GM18498 (cell line): ENCODE measurements at regions not wholly inside any gene's neighbourhood (a gene's known extent, or its start where the extent isn't known, plus 50 kb on each side); places are given as distances from the start of the nearest gene placed in this dataset.

ENCODE experiments used
- ATAC-seq: cut with Tn5 transposase; IDR thresholded peaks from one replicate; pipeline ENCODE4 v1.9.1; 2021; ENCODE audit warnings: mild to moderate bottlenecking, moderate library complexity; ENCODE audit not compliant: unreplicated experiment

- ATAC-seq, result no peak
Observed at GRCh38 chr5:158644301-158644700, 455.4 kb downstream of the EBF1 start.

GRCh38 chr5:158643840-158644239 is 455.9 kb downstream of the EBF1 start:
- ATAC-seq, result no peak

GRCh38 chr5:158642879-158643278 is 456.8 kb downstream of the EBF1 start:
- ATAC-seq, result no peak

GRCh38 chr5:158641016-158641415 is 458.7 kb downstream of the EBF1 start:
- ATAC-seq, result no peak

- no peak for ATAC-seq
Observed at GRCh38 chr5:158640593-158640980, 459.1 kb downstream of the EBF1 start.

- no peak for ATAC-seq
Observed at GRCh38 chr5:158639881-158640592, 459.7 kb downstream of the EBF1 start.

- ATAC-seq, result no peak
Observed at GRCh38 chr5:158638396-158638795, 461.3 kb downstream of the EBF1 start.

- no peak for ATAC-seq
Observed at GRCh38 chr5:158637039-158637438, 462.7 kb downstream of the EBF1 start.

GRCh38 chr5:158635565-158635964 is 464.2 kb downstream of the EBF1 start:
- ATAC-seq, result peak; percentile 63

- ATAC-seq, result no peak
Observed at GRCh38 chr5:158634714-158635113, 465.0 kb downstream of the EBF1 start.

- ATAC-seq, result no peak
Observed at GRCh38 chr5:158629591-158630312, 470.0 kb downstream of the EBF1 start.

- ATAC-seq, result no peak
Observed at GRCh38 chr5:158626718-158627117, 473.0 kb downstream of the EBF1 start.

GRCh38 chr5:158623971-158624370 is 475.7 kb downstream of the EBF1 start:
- no peak for ATAC-seq

- ATAC-seq, result no peak
Observed at GRCh38 chr5:158621391-158621790, 478.3 kb downstream of the EBF1 start.

GRCh38 chr5:158619083-158619788 is 480.5 kb downstream of the EBF1 start:
- ATAC-seq, result no peak

- ATAC-seq, result no peak
Observed at GRCh38 chr5:158618256-158618655, 481.5 kb downstream of the EBF1 start.

GRCh38 chr5:158616707-158617106 is 483.0 kb downstream of the EBF1 start:
- no peak for ATAC-seq

GRCh38 chr5:158614951-158615350 is 484.8 kb downstream of the EBF1 start:
- ATAC-seq, result no peak

GRCh38 chr5:158611581-158611980 is 488.1 kb downstream of the EBF1 start:
- ATAC-seq, result no peak

- ATAC-seq, result no peak
Observed at GRCh38 chr5:158610051-158610415, 489.7 kb downstream of the EBF1 start.

- no peak for ATAC-seq
Observed at GRCh38 chr5:158609333-158610050, 490.2 kb downstream of the EBF1 start.
